Pancreas (tissue), 10 donors: ENCODE measurements at regions not wholly inside any gene's neighbourhood (a gene's known extent, or its start where the extent isn't known, plus 50 kb on each side); places are given as distances from the start of the nearest gene placed in this dataset.
A peak's percentile ranks its signal among the peaks of the same experiment; 100 is the strongest.

Experiments used
- ATAC-seq, 4 donors: fragments of 200-7000 bp; cut with Tn5 transposase; one replicate each; pipeline versions ENCODE4 v1.8.0 to v1.9.1; 2020; ENCODE audit warnings: mild to moderate bottlenecking in 4 of 4, moderate library complexity in 4 of 4
- DNase-seq, 6 donors: peaks; one replicate each; pipeline ENCODE4 v3.0.0-alpha.2; 2020
- FAIRE-seq: peaks from 2 replicates; lab custom pipeline; 2012; peaks lifted over from hg19 to GRCh38; lab: Jason Lieb, UNC
- H3K27ac ChIP-seq, 4 donors: fragments of 200-600 bp; sonication (generic); 1 replicate in 3 of 4; 2 replicates in 1 of 4; pipeline versions ENCODE4 v1.5.0 to v1.8.0; 2020
- H3K27me3 ChIP-seq, 4 donors: fragments of 200-600 bp; one replicate each; pipeline ENCODE4 v1.8.0; 2021
- H3K36me3 ChIP-seq, 3 donors: fragments of 200-600 bp; sonication (generic) in 1 of 3; one replicate each; pipeline versions ENCODE4 v1.5.0 to v1.8.0; 2020 to 2021
- H3K4me1 ChIP-seq, 3 donors: fragments of 200-600 bp; one replicate each; pipeline ENCODE4 v1.8.0; 2021
- H3K4me3 ChIP-seq, 4 donors: fragments of 200-600 bp; sonication (generic) in 2 of 4; one replicate each; pipeline versions ENCODE4 v1.5.0 to v1.8.0; 2020 to 2021
- H3K9me3 ChIP-seq, 4 donors: fragments of 200-600 bp; one replicate each; pipeline ENCODE4 v1.8.0; 2021
- WGBS, 2 donors: extraction: QIAGEN DNeasy Blood & Tissue Kit; methylation state at CpG; one replicate each; pipeline ENCODE4 v1.1.7; 2013; 5-methylcytosine and 5-hydroxymethylcytosine counted together
- intact Hi-C, 3 donors: fragments of 100-400 bp; cut with DNase I; formaldehyde crosslinking; loops; one replicate each; pipeline versions ENCODE4 v1.11.1 to v1.14.2; 2022
- TF ChIP-seq, protein P1 (sequence below), 4 donors: fragments of 200-600 bp; sonication (generic) in 3 of 4; IDR thresholded peaks; one replicate each; pipeline versions ENCODE4 v1.5.0 to v1.8.0; 2021; ENCODE audit warnings: antibody characterized with exemption in 4 of 4
- donor health status: healthy with polysubstance abuse.
- donor health status: DM: no; HTN: no; CAD: no; lungs with moderate emphysema.
- donor health status: DM: no; HTN: no; CAD: no.
- donor health status: control.
- donor health status: control.
- donor health status: Bipolar disorder and iron deficiency.
- donor health status: DM: yes; HTN: yes; CAD: no.
- donor health status: DM: no; HTN: no; CAD: no.
- donor health status: DM: no; HTN: no; CAD: no.
- donor health status: DM: yes; HTN: yes; CAD: no.

DNA sequence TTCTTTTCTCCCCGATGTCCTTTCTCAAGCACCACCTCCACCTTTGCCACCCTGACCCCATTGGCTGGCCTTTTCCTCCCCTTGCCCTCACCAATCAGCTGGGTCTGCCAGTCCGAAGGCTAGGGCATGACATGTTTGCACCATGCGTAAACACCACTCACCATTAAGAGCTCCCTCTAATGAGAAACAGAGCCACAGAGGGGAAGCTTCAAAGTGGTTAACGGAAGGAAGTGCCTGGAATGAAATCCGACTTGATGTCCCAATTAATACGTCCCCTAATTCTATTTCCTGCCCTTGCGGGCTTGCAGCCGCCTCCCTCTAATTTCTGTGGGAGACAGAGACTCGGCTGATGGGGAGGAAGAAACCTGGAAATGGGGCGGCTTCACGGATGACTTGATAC, 318.5 kb upstream of the TBX3 start:
- no peak for DNase-seq
- 62 to 75% methylated on average over 11 of the region's 11 CpGs for WGBS, 2 donors
- ATAC-seq, result no peak
- Histone ChIP-seq H3K4me3 (no peak overlapping the region), H3K36me3 (no peaks in the 10 kb centered on the region), H3K4me1 (no peaks in the 10 kb centered on the region), H3K9me3 (no peaks in the 10 kb centered on the region), H3K27ac (no peak overlapping the region), H3K27me3 (no peaks in the 10 kb centered on the region)
- intact Hi-C loops, result no loop called here
- TF ChIP-seq, protein P1, sequence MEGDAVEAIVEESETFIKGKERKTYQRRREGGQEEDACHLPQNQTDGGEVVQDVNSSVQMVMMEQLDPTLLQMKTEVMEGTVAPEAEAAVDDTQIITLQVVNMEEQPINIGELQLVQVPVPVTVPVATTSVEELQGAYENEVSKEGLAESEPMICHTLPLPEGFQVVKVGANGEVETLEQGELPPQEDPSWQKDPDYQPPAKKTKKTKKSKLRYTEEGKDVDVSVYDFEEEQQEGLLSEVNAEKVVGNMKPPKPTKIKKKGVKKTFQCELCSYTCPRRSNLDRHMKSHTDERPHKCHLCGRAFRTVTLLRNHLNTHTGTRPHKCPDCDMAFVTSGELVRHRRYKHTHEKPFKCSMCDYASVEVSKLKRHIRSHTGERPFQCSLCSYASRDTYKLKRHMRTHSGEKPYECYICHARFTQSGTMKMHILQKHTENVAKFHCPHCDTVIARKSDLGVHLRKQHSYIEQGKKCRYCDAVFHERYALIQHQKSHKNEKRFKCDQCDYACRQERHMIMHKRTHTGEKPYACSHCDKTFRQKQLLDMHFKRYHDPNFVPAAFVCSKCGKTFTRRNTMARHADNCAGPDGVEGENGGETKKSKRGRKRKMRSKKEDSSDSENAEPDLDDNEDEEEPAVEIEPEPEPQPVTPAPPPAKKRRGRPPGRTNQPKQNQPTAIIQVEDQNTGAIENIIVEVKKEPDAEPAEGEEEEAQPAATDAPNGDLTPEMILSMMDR (IDR thresholded peaks at IDR 0.05), result no peak
- no peak for FAIRE-seq

DNA sequence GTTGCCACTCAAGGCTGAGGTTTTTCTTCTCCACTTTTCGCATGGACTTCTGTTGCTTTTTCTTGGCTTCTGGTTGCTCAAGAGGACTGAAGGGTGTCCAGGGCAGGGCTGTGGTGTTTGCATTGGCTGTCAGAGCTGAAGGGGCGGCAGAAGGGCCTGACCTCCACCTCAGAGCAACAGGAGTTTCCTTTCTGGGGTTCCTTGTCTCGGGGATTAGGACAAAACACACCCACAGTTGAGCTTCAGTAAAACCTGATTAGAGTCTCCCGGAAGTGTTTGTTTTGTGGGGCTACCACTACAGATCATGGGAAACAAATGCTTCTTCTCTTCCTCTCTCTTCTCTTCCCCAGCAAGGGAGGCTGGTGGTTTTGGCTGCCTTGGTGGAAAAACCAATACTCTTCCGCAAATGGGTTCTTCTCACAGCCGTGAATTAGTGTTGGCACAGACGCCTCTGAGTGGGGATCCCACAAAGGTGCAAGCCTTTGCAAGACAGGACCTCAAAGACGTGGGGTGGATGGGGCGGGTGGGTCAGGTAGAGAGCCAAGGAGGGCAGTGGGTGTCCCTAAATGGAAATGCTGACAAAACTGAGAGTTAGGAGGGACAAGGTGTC, 317.7 kb upstream of the TBX3 start:
- Histone ChIP-seq H3K27ac (no peak overlapping the region), H3K4me3 (no peak overlapping the region), H3K9me3 (no peaks in the 10 kb centered on the region), H3K27me3 (no peaks in the 10 kb centered on the region), H3K36me3 (no peaks in the 10 kb centered on the region), H3K4me1 (no peaks in the 10 kb centered on the region)
- DNase-seq (no peak), FAIRE-seq (no peak), ATAC-seq (no peak)
- intact Hi-C loops, result no loop called here
- 53 to 59% methylated on average over 9 of the region's 9 CpGs for WGBS, 2 donors
- TF ChIP-seq, protein P1 (IDR thresholded peaks at IDR 0.05), result no peak

DNA sequence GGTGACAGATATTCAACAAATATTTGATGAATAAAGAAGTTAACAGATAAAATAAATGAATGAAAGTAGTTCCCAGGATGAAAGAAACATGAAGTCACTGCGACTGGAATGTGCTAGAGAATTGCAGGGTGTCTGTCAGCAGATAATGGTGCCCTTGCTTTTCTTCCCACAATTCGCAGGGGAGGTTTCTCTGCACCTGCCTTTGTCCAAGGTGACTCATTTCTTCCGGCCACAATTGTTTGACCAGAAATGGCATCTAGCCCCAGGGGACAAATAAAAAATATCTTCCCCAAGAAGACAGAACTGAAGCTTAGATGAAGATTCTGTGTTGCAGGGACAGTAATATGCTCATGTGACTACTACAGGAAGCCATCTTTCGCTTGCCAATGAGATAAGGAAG, 316.1 kb upstream of the TBX3 start:
- H3K4me1 ChIP-seq, result no peaks in the 10 kb centered on the region
- H3K27me3 ChIP-seq, result no peaks in the 10 kb centered on the region
- ATAC-seq, result peak in 2 of 4 donors; percentile 74 to 79
- H3K9me3 ChIP-seq, result no peaks in the 10 kb centered on the region
- no peaks in the 10 kb centered on the region for H3K36me3 ChIP-seq
- TF ChIP-seq, protein P1 (IDR thresholded peaks at IDR 0.05), result no peak
- intact Hi-C loops, result no loop called here
- no peak overlapping the region for H3K27ac ChIP-seq
- WGBS, 2 donors, result 23 to 27% methylated on average over 4 of the region's 4 CpGs
- FAIRE-seq, result no peak
- H3K4me3 ChIP-seq, result no peak overlapping the region
- peak in 1 of 6 donors; percentile 39 for DNase-seq

DNA sequence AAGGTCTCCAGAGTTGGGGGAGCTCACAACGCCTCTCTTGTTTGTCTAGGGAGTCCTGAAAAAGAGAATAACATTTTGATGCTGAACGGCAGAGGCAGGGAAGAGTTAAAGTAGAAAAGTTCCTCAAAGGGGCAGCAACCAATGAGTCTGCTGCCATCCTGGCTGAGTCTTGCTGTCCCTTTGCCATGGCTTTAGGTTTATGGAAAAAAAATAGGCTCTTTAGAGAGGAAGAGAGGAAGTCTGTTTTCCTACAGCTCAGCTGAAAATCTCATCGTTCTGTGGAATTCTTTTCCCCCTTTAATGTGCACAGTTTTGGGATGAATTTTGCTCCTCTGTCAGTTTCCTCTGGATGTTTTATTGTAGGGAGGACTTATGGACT, 314.8 kb upstream of the TBX3 start:
- TF ChIP-seq, protein P1 (IDR thresholded peaks at IDR 0.05), result no peak
- FAIRE-seq (no peak), ATAC-seq (no peak), DNase-seq (no peak)
- intact Hi-C loops, result no loop called here
- no peaks in the 10 kb centered on the region for H3K36me3 ChIP-seq
- H3K9me3 ChIP-seq, result no peaks in the 10 kb centered on the region
- H3K4me3 ChIP-seq, result no peak overlapping the region
- no peaks in the 10 kb centered on the region for H3K4me1 ChIP-seq
- no peaks in the 10 kb centered on the region for H3K27me3 ChIP-seq
- 12 to 14% methylated on average over 3 of the region's 3 CpGs for WGBS, 2 donors
- no peak overlapping the region for H3K27ac ChIP-seq

DNA sequence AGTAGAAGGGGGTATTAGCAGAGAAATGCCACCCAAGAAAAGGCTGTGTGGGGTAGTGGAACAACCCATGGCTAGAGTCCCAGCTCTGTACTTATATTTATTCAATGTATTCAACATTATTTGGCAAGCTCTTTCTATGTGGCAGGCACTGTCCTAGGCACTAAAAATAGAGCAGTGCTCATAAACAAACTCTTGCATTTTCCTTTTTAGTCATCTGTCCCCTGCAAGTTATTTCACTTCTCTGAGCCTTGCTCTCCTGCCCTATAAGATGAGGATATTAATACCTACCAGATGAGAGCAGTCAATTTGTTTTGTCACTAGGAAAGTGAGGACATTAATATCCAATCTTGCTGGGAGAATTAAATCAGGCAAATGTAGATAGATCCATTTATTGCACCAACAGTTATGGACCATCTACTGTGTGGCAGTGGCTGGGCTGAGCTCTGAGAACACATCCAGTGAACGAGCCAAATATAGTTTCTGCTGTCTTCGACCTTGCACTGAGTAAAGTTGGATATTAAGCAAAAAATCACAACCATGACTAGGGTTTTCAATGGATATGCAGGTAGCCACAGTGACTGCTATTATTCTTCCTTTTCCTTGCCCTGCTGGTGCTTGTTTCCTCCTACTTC, 314.3 kb upstream of the TBX3 start:
- Histone ChIP-seq H3K36me3 (no peaks in the 10 kb centered on the region), H3K27me3 (no peaks in the 10 kb centered on the region), H3K27ac (no peak overlapping the region), H3K4me1 (no peaks in the 10 kb centered on the region), H3K9me3 (no peaks in the 10 kb centered on the region), H3K4me3 (no peak overlapping the region)
- intact Hi-C loops, result no loop called here
- WGBS, 2 donors, result 9 to 14% methylated on average over 2 of the region's 2 CpGs
- DNase-seq (no peak), ATAC-seq (no peak), FAIRE-seq (no peak)
- TF ChIP-seq, protein P1 (IDR thresholded peaks at IDR 0.05), result no peak
